HuH-7.5 (cell line): ENCODE measurements at regions not wholly inside any gene's neighbourhood (a gene's known extent, or its start where the extent isn't known, plus 50 kb on each side); places are given as distances from the start of the nearest gene placed in this dataset.

Source experiments
- DNase-seq: peaks from one replicate; pipeline ENCODE4 v3.0.0; 2011; ENCODE audit warnings: low spot score

GRCh38 chr9:80926611-80927010, 762.7 kb downstream of the TLE1 start:
- no peak for DNase-seq

GRCh38 chr9:80922544-80922943, 766.8 kb downstream of the TLE1 start:
- DNase-seq = no peak

- no peak for DNase-seq
These were observed 782.6 kb downstream of the TLE1 start for GRCh38 chr9:80906728-80907127.

- DNase-seq = no peak
These were observed 790.1 kb downstream of the TLE1 start for GRCh38 chr9:80899208-80899607.

GRCh38 chr9:80893190-80893589, 796.2 kb downstream of the TLE1 start:
- DNase-seq = no peak

GRCh38 chr9:80892703-80893102, 796.6 kb downstream of the TLE1 start:
- DNase-seq = no peak

- DNase-seq = no peak
These were observed 799.2 kb downstream of the TLE1 start for GRCh38 chr9:80890124-80890523.

- no peak for DNase-seq
These were observed 803.5 kb downstream of the TLE1 start for GRCh38 chr9:80885894-80886293.

GRCh38 chr9:80883826-80884579, 805.3 kb downstream of the TLE1 start:
- no peak for DNase-seq

- no peak for DNase-seq
These were observed 805.9 kb downstream of the TLE1 start for GRCh38 chr9:80883426-80883825.

GRCh38 chr9:80881940-80882339, 807.4 kb downstream of the TLE1 start:
- DNase-seq = no peak

GRCh38 chr9:80881320-80881719, 808.0 kb downstream of the TLE1 start:
- no peak for DNase-seq

GRCh38 chr9:80878556-80878955, 810.8 kb downstream of the TLE1 start:
- no peak for DNase-seq

- no peak for DNase-seq
These were observed 813.4 kb downstream of the TLE1 start for GRCh38 chr9:80875947-80876346.

- DNase-seq = no peak
These were observed 815.1 kb downstream of the TLE1 start for GRCh38 chr9:80874276-80874675.

GRCh38 chr9:80873861-80874260, 815.5 kb downstream of the TLE1 start:
- DNase-seq = no peak

- DNase-seq = no peak
These were observed 817.8 kb downstream of the TLE1 start for GRCh38 chr9:80871596-80871995.

- DNase-seq = no peak
These were observed 821.6 kb downstream of the TLE1 start for GRCh38 chr9:80867731-80868130.

- DNase-seq = no peak
These were observed 822.6 kb downstream of the TLE1 start for GRCh38 chr9:80866576-80867227.

GRCh38 chr9:80866121-80866520, 823.2 kb downstream of the TLE1 start:
- no peak for DNase-seq

GRCh38 chr9:80843028-80843427, 846.3 kb downstream of the TLE1 start:
- no peak for DNase-seq

GRCh38 chr9:80842389-80842788, 847.0 kb downstream of the TLE1 start:
- no peak for DNase-seq

GRCh38 chr9:80841888-80842287, 847.5 kb downstream of the TLE1 start:
- no peak for DNase-seq
